ENCODE measurements at regions not wholly inside any gene's neighbourhood (a gene's known extent, or its start where the extent isn't known, plus 50 kb on each side); places are given as distances from the start of the nearest gene placed in this dataset.

DNA sequence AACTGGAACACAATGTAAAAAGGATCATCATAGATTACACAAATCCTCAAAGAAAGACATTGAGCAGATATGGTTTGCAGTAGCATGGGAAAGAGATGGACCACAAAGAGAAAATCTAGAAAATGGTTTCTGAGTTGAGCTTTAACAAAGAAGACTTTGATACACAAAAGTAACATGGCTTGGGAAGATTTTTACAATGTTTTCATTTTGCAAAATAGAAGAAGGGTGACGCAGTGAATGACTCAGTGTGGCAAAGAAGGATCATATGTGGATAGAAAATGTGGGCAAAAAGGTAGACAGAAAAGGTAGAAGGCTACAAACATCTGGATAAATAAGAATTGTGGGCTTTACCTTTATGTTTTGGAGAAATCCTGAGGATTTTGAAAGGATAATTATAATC is 1220.5 kb downstream of the PCDH17 start:
- TF ChIP-seq ZFP30 (CRISPR knock-in tag; IDR thresholded peaks at IDR 0.05) (no peak), ZNF565 (CRISPR knock-in tag; conservative IDR thresholded peaks at IDR 0.05; ENCODE audit: low read depth) (no peak), TSHZ2 (CRISPR knock-in tag; IDR thresholded peaks at IDR 0.05) (no peak), CSDC2 (CRISPR knock-in tag; IDR thresholded peaks at IDR 0.05) (no peak), ARNTL (CRISPR knock-in tag; IDR thresholded peaks at IDR 0.05; ENCODE audit: borderline replicate concordance, low read depth) (no peak), ESRRG (CRISPR knock-in tag; IDR thresholded peaks at IDR 0.05) (no peak), RARB (CRISPR knock-in tag; IDR thresholded peaks at IDR 0.05) (no peak)
- TF ChIP-seq, protein P1, sequence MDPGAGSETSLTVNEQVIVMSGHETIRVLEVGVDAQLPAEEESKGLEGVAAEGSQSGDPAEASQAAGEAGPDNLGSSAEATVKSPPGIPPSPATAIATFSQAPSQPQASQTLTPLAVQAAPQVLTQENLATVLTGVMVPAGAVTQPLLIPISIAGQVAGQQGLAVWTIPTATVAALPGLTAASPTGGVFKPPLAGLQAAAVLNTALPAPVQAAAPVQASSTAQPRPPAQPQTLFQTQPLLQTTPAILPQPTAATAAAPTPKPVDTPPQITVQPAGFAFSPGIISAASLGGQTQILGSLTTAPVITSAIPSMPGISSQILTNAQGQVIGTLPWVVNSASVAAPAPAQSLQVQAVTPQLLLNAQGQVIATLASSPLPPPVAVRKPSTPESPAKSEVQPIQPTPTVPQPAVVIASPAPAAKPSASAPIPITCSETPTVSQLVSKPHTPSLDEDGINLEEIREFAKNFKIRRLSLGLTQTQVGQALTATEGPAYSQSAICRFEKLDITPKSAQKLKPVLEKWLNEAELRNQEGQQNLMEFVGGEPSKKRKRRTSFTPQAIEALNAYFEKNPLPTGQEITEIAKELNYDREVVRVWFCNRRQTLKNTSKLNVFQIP (CRISPR knock-in tag; IDR thresholded peaks at IDR 0.05; ENCODE audit: borderline replicate concordance, low read depth): no peak
- no peak for ATAC-seq

DNA sequence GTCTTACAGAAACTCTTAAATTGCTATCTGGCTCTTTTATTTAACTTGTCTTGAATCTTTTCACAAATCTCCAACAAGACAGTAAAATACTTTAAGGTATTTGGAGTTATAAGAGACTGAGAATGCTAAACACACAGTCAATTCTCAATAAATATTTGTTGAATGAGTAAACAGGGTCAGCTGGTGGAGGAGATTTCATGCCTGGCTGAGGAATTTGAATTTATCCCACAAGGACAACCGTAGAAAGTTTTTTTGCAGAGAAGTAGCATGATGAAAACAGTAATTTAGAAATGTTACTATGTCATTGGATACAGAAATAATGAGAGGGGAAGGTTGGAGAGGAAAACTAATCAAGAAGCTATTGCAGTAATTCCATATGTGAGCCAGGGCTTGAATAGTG is 1223.7 kb downstream of the PCDH17 start:
- TF ChIP-seq SNAI2 (CRISPR knock-in tag; IDR thresholded peaks at IDR 0.05): no peak
- TF ChIP-seq CSRNP3 (CRISPR knock-in tag; IDR thresholded peaks at IDR 0.05): no peak
- TF ChIP-seq BACH2 (CRISPR knock-in tag; IDR thresholded peaks at IDR 0.05; ENCODE audit: borderline replicate concordance): no peak
- TF ChIP-seq ARNTL (CRISPR knock-in tag; IDR thresholded peaks at IDR 0.05; ENCODE audit: borderline replicate concordance, low read depth): no peak
- no peak for TF ChIP-seq PPARA (CRISPR knock-in tag; IDR thresholded peaks at IDR 0.05; ENCODE audit: borderline replicate concordance)
- TF ChIP-seq ISL1 (CRISPR knock-in tag; IDR thresholded peaks at IDR 0.05): no peak
- TF ChIP-seq, protein P2, sequence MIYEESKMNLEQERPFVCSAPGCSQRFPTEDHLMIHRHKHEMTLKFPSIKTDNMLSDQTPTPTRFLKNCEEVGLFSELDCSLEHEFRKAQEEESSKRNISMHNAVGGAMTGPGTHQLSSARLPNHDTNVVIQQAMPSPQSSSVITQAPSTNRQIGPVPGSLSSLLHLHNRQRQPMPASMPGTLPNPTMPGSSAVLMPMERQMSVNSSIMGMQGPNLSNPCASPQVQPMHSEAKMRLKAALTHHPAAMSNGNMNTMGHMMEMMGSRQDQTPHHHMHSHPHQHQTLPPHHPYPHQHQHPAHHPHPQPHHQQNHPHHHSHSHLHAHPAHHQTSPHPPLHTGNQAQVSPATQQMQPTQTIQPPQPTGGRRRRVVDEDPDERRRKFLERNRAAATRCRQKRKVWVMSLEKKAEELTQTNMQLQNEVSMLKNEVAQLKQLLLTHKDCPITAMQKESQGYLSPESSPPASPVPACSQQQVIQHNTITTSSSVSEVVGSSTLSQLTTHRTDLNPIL (CRISPR knock-in tag; IDR thresholded peaks at IDR 0.05; ENCODE audit: low read depth): no peak
- no peak for TF ChIP-seq TSHZ2 (CRISPR knock-in tag; IDR thresholded peaks at IDR 0.05)
- TF ChIP-seq GLIS3 (CRISPR knock-in tag; IDR thresholded peaks at IDR 0.05): no peak
- TF ChIP-seq ZC3H10 (CRISPR knock-in tag; IDR thresholded peaks at IDR 0.05): no peak
- ATAC-seq: no peak

GRCh38 chr13:58858870-58859371 is 1227.4 kb downstream of the PCDH17 start:
- no peak for TF ChIP-seq RARB (CRISPR knock-in tag; IDR thresholded peaks at IDR 0.05)
- no peak for TF ChIP-seq ZFP30 (CRISPR knock-in tag; IDR thresholded peaks at IDR 0.05)
- TF ChIP-seq CSRNP3 (CRISPR knock-in tag; IDR thresholded peaks at IDR 0.05): no peak
- TF ChIP-seq TSHZ2 (CRISPR knock-in tag; IDR thresholded peaks at IDR 0.05): no peak

More at GRCh38 chr13:58858870-58859371, 1227.4 kb downstream of the PCDH17 start:
- ATAC-seq: no peak

Measured in SK-N-SH treated with all-trans-retinoic acid at 6 μM for 48 hours (cell line).